ENCODE measurements at regions not wholly inside any gene's neighbourhood (a gene's known extent, or its start where the extent isn't known, plus 50 kb on each side); places are given as distances from the start of the nearest gene placed in this dataset.
A peak's percentile ranks its signal among the peaks of the same experiment; 100 is the strongest.

DNA sequence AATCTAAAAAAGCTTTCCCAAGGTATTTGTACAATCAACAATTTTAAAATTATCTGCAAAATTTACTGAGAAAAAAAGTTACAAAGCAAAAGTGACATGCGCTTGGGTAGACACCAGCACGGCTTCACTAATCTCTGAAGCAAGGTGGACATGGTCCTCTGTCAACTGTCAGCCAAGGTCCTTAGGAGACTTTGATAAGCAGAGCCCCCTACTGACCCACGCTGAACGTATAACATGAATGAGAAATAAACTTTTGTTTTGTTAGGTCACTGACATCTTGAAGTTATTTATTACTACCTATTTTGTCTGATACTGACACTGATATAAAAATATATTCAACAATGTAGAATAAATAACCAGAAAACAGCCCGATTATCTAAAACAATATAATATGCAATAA lies 100.7 kb upstream of the OBI1 start:
- CTCF ChIA-PET, result no interaction called here
- H3K4me2 ChIP-seq, result no peak overlapping the region

GRCh38 chr13:78758549-78758948 lies 99.6 kb upstream of the OBI1 start:
- DNase-seq (ENCODE audit: low read depth in 1 of 2, low spot score in 1 of 2) (no peak), FAIRE-seq (no peak), ATAC-seq (no peak)
- ChIA-PET CTCF (no interaction called here), POLR2A (no interaction called here)
- Histone ChIP-seq H3K4me3 (no peak overlapping the region), H3K9me3 (no peaks in the 10 kb centered on the region), H3K4me2 (no peak overlapping the region), H3K4me1 (no peaks in the 10 kb centered on the region), H3K27ac (no peak overlapping the region)
- WGBS (ENCODE audit: missing lambda C conversion rate), result 46% methylated on average over 4 of the region's 4 CpGs
- TF ChIP-seq, protein P1, sequence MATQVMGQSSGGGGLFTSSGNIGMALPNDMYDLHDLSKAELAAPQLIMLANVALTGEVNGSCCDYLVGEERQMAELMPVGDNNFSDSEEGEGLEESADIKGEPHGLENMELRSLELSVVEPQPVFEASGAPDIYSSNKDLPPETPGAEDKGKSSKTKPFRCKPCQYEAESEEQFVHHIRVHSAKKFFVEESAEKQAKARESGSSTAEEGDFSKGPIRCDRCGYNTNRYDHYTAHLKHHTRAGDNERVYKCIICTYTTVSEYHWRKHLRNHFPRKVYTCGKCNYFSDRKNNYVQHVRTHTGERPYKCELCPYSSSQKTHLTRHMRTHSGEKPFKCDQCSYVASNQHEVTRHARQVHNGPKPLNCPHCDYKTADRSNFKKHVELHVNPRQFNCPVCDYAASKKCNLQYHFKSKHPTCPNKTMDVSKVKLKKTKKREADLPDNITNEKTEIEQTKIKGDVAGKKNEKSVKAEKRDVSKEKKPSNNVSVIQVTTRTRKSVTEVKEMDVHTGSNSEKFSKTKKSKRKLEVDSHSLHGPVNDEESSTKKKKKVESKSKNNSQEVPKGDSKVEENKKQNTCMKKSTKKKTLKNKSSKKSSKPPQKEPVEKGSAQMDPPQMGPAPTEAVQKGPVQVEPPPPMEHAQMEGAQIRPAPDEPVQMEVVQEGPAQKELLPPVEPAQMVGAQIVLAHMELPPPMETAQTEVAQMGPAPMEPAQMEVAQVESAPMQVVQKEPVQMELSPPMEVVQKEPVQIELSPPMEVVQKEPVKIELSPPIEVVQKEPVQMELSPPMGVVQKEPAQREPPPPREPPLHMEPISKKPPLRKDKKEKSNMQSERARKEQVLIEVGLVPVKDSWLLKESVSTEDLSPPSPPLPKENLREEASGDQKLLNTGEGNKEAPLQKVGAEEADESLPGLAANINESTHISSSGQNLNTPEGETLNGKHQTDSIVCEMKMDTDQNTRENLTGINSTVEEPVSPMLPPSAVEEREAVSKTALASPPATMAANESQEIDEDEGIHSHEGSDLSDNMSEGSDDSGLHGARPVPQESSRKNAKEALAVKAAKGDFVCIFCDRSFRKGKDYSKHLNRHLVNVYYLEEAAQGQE (IDR thresholded peaks at IDR 0.05), result no peak
- no peak for TF ChIP-seq FOSL2 (IDR thresholded peaks at IDR 0.05)
- no peak for TF ChIP-seq FOSL2 (CRISPR knock-in tag; IDR thresholded peaks at IDR 0.05)
- no peak for TF ChIP-seq CHD4 (IDR thresholded peaks at IDR 0.05; ENCODE audit: borderline replicate concordance)
- no peak for TF ChIP-seq RFX5 (IDR thresholded peaks at IDR 0.05)
- no peak for TF ChIP-seq JUNB (IDR thresholded peaks at IDR 0.05)
- no peak for TF ChIP-seq KDM5A (IDR thresholded peaks at IDR 0.05)
- TF ChIP-seq ZNF302 (CRISPR knock-in tag; IDR thresholded peaks at IDR 0.05), result no peak

More for the DNA sequence above, 100.7 kb upstream of the OBI1 start:
- TF ChIP-seq CTCF (IDR thresholded peaks at IDR 0.05), result no peak
- TF ChIP-seq RNF2 (IDR thresholded peaks at IDR 0.05; ENCODE audit: borderline replicate concordance, low read depth), result no peak
- TF ChIP-seq SMC3 (IDR thresholded peaks at IDR 0.05), result no peak
- TF ChIP-seq, protein P2, sequence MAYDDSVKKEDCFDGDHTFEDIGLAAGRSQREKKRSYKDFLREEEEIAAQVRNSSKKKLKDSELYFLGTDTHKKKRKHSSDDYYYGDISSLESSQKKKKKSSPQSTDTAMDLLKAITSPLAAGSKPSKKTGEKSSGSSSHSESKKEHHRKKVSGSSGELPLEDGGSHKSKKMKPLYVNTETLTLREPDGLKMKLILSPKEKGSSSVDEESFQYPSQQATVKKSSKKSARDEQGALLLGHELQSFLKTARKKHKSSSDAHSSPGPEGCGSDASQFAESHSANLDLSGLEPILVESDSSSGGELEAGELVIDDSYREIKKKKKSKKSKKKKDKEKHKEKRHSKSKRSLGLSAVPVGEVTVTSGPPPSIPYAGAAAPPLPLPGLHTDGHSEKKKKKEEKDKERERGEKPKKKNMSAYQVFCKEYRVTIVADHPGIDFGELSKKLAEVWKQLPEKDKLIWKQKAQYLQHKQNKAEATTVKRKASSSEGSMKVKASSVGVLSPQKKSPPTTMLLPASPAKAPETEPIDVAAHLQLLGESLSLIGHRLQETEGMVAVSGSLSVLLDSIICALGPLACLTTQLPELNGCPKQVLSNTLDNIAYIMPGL (CRISPR knock-in tag; IDR thresholded peaks at IDR 0.05; ENCODE audit: borderline replicate concordance), result no peak
- no peak for TF ChIP-seq KDM5A (IDR thresholded peaks at IDR 0.05)
- TF ChIP-seq CBX2 (IDR thresholded peaks at IDR 0.05; ENCODE audit: borderline replicate concordance, low read depth), result no peak
- no peak for TF ChIP-seq EP300 (IDR thresholded peaks at IDR 0.05)
- TF ChIP-seq CHD4 (IDR thresholded peaks at IDR 0.05; ENCODE audit: borderline replicate concordance), result no peak
- TF ChIP-seq POLR2A (IDR thresholded peaks at IDR 0.05; ENCODE audit: low read length), result no peak
- TF ChIP-seq BCL3 (IDR thresholded peaks at IDR 0.05), result no peak
- TF ChIP-seq, protein P3, sequence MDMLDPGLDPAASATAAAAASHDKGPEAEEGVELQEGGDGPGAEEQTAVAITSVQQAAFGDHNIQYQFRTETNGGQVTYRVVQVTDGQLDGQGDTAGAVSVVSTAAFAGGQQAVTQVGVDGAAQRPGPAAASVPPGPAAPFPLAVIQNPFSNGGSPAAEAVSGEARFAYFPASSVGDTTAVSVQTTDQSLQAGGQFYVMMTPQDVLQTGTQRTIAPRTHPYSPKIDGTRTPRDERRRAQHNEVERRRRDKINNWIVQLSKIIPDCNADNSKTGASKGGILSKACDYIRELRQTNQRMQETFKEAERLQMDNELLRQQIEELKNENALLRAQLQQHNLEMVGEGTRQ (IDR thresholded peaks at IDR 0.05), result no peak
- no peak for TF ChIP-seq ZSCAN20 (CRISPR knock-in tag; IDR thresholded peaks at IDR 0.05)
- no peak for TF ChIP-seq CHD2 (IDR thresholded peaks at IDR 0.05; ENCODE audit: low read length, partially characterized antibody)
- no peak for TF ChIP-seq BHLHE40 (IDR thresholded peaks at IDR 0.05; ENCODE audit: low read depth, low read length)
- no peak for TF ChIP-seq GATA3 (IDR thresholded peaks at IDR 0.05; ENCODE audit: borderline replicate concordance)
- no peak for TF ChIP-seq RFX5 (IDR thresholded peaks at IDR 0.05)
- no peak for TF ChIP-seq ELK1 (IDR thresholded peaks at IDR 0.05; ENCODE audit: low read depth, low read length)
- no peak for TF ChIP-seq HOXB13 (CRISPR knock-in tag; IDR thresholded peaks at IDR 0.05; ENCODE audit: low read depth)
- no peak for TF ChIP-seq HOXA7 (CRISPR knock-in tag; IDR thresholded peaks at IDR 0.05)
- no peak for TF ChIP-seq RARB (CRISPR knock-in tag; IDR thresholded peaks at IDR 0.05)
- POLR2A ChIA-PET, result no interaction called here
- no peaks in the 10 kb centered on the region for H3K9me3 ChIP-seq
- ATAC-seq (no peak), DNase-seq (ENCODE audit: low read depth in 1 of 2, low spot score in 1 of 2) (peak in 1 of 2 experiments; percentile 12), FAIRE-seq (no peak)
- 46% methylated on average over 5 of the region's 5 CpGs for WGBS (ENCODE audit: missing lambda C conversion rate)
- H3K27ac ChIP-seq, result no peak overlapping the region
- H3K4me1 ChIP-seq, result no peaks in the 10 kb centered on the region
- no peak overlapping the region for H3K4me3 ChIP-seq

Data from A549 (cell line).